ENCODE measurements at regions not wholly inside any gene's neighbourhood (a gene's known extent, or its start where the extent isn't known, plus 50 kb on each side); places are given as distances from the start of the nearest gene placed in this dataset.

GRCh38 chr4:26214994-26215393 is 105.8 kb upstream of the RBPJ start:
- intact Hi-C loops (cut with micrococcal nuclease; ENCODE audit: unreplicated experiment) (no loop called here), in situ Hi-C loops (cut with MboI) (no loop called here)
- Histone ChIP-seq H3K27me3 (replicated peaks in 1 of 2; ENCODE audit: control insufficient read depth in 2 of 2, insufficient read depth in 2 of 2, low read length in 1 of 2) (no peaks in the 10 kb centered on the region), H3K9me3 (replicated peaks; ENCODE audit: control insufficient read depth, insufficient read depth, low read length) (no peaks in the 10 kb centered on the region), H3K27ac (ENCODE audit: control insufficient read depth, insufficient read depth) (no peak overlapping the region), H3K9ac (ENCODE audit: control insufficient read depth, insufficient read depth, low read length) (no peak overlapping the region), H3K4me1 (ENCODE audit: control insufficient read depth, insufficient read depth, low read length) (peaks cover 10% of the 10 kb centered on the region), H3K79me2 (ENCODE audit: control insufficient read depth, insufficient read depth, low read length) (no peaks in the 10 kb centered on the region), H2AFZ (ENCODE audit: control insufficient read depth, low read depth, low read length) (no peak overlapping the region), H3K4me2 (ENCODE audit: control insufficient read depth, insufficient read depth) (no peak overlapping the region), H4K20me1 (ENCODE audit: control insufficient read depth, insufficient read depth) (no peaks in the 10 kb centered on the region), H3K36me3 (ENCODE audit: control insufficient read depth in 2 of 2, insufficient read depth in 2 of 2, low read length in 1 of 2) (no peaks in the 10 kb centered on the region), H3K4me3 (no peak overlapping the region)
- no peak for DNase-seq (ENCODE audit: low read depth, low spot score)
- ATAC-seq: no peak
- FAIRE-seq: no peak
- POLR2A ChIA-PET: no interaction called here
- SMC1A ChIA-PET (ENCODE audit: uncharacterized antibody, unreplicated experiment): no interaction called here
- RAD21 ChIA-PET (ENCODE audit: unreplicated experiment): no interaction called here
- CTCF ChIA-PET: no interaction called here
- BruUV-seq (replicated peaks): no TSS peak
- TF ChIP-seq ZNF622 (IDR thresholded peaks at IDR 0.05) (no peak), SKIL (IDR thresholded peaks at IDR 0.05; ENCODE audit: low read depth, poor library complexity, severe bottlenecking) (no peak), ZNF207 (IDR thresholded peaks at IDR 0.05; ENCODE audit: borderline replicate concordance) (no peak), CHD1 (IDR thresholded peaks at IDR 0.05; ENCODE audit: low read depth, low read length) (no peak), TBL1XR1 (IDR thresholded peaks at IDR 0.05; ENCODE audit: low read depth, low read length) (no peak), CBFB (IDR thresholded peaks at IDR 0.05; ENCODE audit: low read depth) (no peak), PKNOX1 (IDR thresholded peaks at IDR 0.05) (no peak), ZNF24 (IDR thresholded peaks at IDR 0.05) (no peak), MXI1 (IDR thresholded peaks at IDR 0.05; ENCODE audit: low read depth, low read length) (no peak), FOS (IDR thresholded peaks at IDR 0.05; ENCODE audit: borderline replicate concordance, extremely low read depth, insufficient read length) (no peak), NFYA (IDR thresholded peaks at IDR 0.05; ENCODE audit: borderline replicate concordance, low read depth, low read length) (no peak), SIX5 (IDR thresholded peaks at IDR 0.05; ENCODE audit: low read depth, low read length, severe bottlenecking) (no peak), PRDM15 (CRISPR knock-in tag; IDR thresholded peaks at IDR 0.05) (no peak), BCLAF1 (IDR thresholded peaks at IDR 0.05) (no peak), RCOR1 (conservative IDR thresholded peaks at IDR 0.05; ENCODE audit: low read depth, low read length) (no peak), POLR2A (IDR thresholded peaks at IDR 0.05; ENCODE audit: low read depth, low read length) (no peak)
